Thyroid gland (tissue), 4 donors: ENCODE measurements at regions not wholly inside any gene's neighbourhood (a gene's known extent, or its start where the extent isn't known, plus 50 kb on each side); places are given as distances from the start of the nearest gene placed in this dataset.

Experiments used
- DNase-seq, 2 donors: peaks; one replicate each; pipeline ENCODE4 v3.0.0-alpha.2; 2019
- H3K27ac ChIP-seq, 3 donors: fragments of 200-600 bp; sonication (generic); 1 replicate in 2 of 3; 2 replicates in 1 of 3; pipeline ENCODE4 v1.5.1; 2016 to 2019; ENCODE audit warnings: mild to moderate bottlenecking in 1 of 3, moderate library complexity in 1 of 3
- H3K27me3 ChIP-seq: fragments of 200-600 bp; sonication (generic); one replicate; pipeline ENCODE4 v1.5.1; 2019
- H3K36me3 ChIP-seq, 2 donors: fragments of 200-600 bp; sonication (generic); one replicate each; pipeline ENCODE4 v1.5.1; 2016 to 2019
- H3K4me1 ChIP-seq, 2 donors: fragments of 200-600 bp; sonication (generic); one replicate each; pipeline ENCODE4 v1.5.1; 2017 to 2019
- H3K4me3 ChIP-seq, 3 donors: fragments of 200-600 bp; sonication (generic); replicated peaks in 1 of 3; 1 replicate in 2 of 3; 2 replicates in 1 of 3; pipeline ENCODE4 v1.5.1; 2016; ENCODE audit warnings: mild to moderate bottlenecking in 1 of 3
- H3K9me3 ChIP-seq: fragments of 200-600 bp; sonication (generic); one replicate; pipeline ENCODE4 v1.5.1; 2017
- POLR2A ChIP-seq, 2 donors: fragments of 450-650 bp; IDR thresholded peaks; one replicate each; pipeline ENCODE4 v1.6.1; 2017; ENCODE audit warnings: antibody characterized with exemption in 2 of 2, mild to moderate bottlenecking in 2 of 2, moderate library complexity in 1 of 2
- WGBS, 2 donors: methylation state at CpG; one replicate each; pipeline ENCODE4 v1.1.5; 2017; 5-methylcytosine and 5-hydroxymethylcytosine counted together
- intact Hi-C: fragments of 100-400 bp; cut with DNase I; formaldehyde crosslinking; loops from one replicate; pipeline ENCODE4 v1.15.1; 2023
- TF ChIP-seq, protein P1 (sequence below), 6 experiments: fragments of 200-600 bp in 3 of 6; fragments of 450-650 bp in 3 of 6; sonication (generic) in 3 of 6; IDR thresholded peaks; one replicate each; pipeline ENCODE4 v1.5.1; 2016 to 2019; ENCODE audit warnings: antibody characterized with exemption in 6 of 6, mild to moderate bottlenecking in 2 of 6, inconsistent platforms in 1 of 6, moderate library complexity in 1 of 6

DNA sequence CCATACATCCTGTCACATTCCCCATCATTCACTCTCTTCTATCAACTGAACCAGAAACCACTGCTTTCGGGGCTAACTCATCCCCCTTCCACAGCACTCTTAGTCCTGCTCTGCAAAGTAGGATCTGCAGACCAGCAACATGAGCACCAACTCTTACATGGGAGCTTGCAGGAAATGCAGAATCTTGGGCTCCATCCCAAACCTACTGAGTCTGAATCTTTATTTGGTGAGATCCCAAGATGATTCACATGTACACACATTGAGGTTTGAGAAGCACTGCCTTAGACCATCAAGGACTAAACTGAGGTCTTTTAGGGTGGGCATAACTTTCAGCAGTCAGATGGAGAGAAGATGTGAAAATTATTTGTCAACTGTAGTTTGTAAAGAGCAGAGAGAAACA lies 235.6 kb upstream of the EPHA4 start:
- intact Hi-C loops, result no loop called here

DNA sequence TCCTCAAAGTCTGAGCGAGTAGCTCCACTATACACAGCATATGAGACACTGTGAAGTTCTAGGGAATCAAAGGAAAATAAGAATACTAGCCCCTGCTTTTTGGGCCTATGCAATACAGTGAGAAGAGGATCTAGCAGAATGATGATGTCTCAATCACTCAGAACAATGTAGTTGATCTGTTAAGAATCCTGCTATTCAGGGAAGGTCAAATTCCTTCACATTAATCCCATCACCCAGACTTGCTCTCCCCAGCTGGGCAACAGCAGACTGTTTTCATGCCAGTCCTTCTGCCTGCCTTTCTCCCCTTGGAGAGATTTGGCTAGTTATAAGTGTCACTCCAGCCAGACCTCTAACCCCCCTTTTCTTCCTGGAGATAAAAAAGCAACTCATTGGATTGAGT lies 230.0 kb upstream of the EPHA4 start:
- Histone ChIP-seq H3K4me3 (no peak overlapping the region), H3K4me1 (no peaks in the 10 kb centered on the region), H3K9me3 (no peaks in the 10 kb centered on the region), H3K36me3 (no peaks in the 10 kb centered on the region), H3K27me3 (no peaks in the 10 kb centered on the region), H3K27ac (no peak overlapping the region)
- no peak for DNase-seq
- no peak for TF ChIP-seq POLR2A (IDR thresholded peaks at IDR 0.05)
- TF ChIP-seq, protein P1, sequence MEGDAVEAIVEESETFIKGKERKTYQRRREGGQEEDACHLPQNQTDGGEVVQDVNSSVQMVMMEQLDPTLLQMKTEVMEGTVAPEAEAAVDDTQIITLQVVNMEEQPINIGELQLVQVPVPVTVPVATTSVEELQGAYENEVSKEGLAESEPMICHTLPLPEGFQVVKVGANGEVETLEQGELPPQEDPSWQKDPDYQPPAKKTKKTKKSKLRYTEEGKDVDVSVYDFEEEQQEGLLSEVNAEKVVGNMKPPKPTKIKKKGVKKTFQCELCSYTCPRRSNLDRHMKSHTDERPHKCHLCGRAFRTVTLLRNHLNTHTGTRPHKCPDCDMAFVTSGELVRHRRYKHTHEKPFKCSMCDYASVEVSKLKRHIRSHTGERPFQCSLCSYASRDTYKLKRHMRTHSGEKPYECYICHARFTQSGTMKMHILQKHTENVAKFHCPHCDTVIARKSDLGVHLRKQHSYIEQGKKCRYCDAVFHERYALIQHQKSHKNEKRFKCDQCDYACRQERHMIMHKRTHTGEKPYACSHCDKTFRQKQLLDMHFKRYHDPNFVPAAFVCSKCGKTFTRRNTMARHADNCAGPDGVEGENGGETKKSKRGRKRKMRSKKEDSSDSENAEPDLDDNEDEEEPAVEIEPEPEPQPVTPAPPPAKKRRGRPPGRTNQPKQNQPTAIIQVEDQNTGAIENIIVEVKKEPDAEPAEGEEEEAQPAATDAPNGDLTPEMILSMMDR (IDR thresholded peaks at IDR 0.05), result no peak
- intact Hi-C loops, result no loop called here
- 87 to 94% methylated on average over 1 of the region's 1 CpG for WGBS, 2 donors

More for the DNA sequence above, 235.6 kb upstream of the EPHA4 start:
- Histone ChIP-seq H3K27me3 (no peaks in the 10 kb centered on the region), H3K4me1 (no peaks in the 10 kb centered on the region), H3K4me3 (no peak overlapping the region), H3K27ac (no peak overlapping the region), H3K9me3 (no peaks in the 10 kb centered on the region), H3K36me3 (no peaks in the 10 kb centered on the region)
- DNase-seq, result no peak
- 80 to 95% methylated on average over 1 of the region's 1 CpG for WGBS, 2 donors
- no peak for TF ChIP-seq POLR2A (IDR thresholded peaks at IDR 0.05)
- TF ChIP-seq, protein P1 (IDR thresholded peaks at IDR 0.05), result no peak

DNA sequence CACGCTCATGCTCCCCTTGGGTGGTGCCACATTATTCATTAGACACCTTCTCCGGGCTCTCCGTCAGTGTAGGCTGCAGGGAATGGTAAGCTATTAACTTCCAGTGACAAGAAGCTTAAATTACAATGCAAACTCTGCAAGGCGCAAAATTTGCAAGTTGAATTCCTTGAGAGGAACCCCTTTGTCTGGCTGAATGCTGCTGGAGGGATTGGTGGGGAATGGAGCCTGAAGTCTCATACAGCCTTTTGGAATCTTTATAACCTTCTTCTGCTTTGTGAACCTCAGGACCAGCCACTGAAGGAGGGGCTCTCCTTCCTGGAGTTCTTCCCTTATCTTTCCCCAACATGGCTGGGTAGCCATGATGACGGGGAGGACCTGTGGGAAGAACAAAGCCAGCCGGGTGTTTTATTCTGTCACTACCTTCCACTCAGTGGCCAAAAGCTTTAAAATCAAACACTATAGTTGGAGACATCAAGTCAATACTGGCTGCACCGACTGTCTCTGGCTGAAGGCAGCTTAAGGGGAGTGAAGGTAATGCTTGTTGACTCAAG lies 220.9 kb upstream of the EPHA4 start:
- TF ChIP-seq POLR2A (IDR thresholded peaks at IDR 0.05), result no peak
- TF ChIP-seq, protein P1 (IDR thresholded peaks at IDR 0.05), result no peak
- Histone ChIP-seq H3K27ac (no peak overlapping the region), H3K27me3 (no peaks in the 10 kb centered on the region), H3K4me3 (no peak overlapping the region), H3K36me3 (no peaks in the 10 kb centered on the region), H3K9me3 (no peaks in the 10 kb centered on the region), H3K4me1 (peaks cover 0 to 7% of the 10 kb centered on the region in 2 donors)
- 32 to 39% methylated on average over 7 of the region's 7 CpGs for WGBS, 2 donors
- peak; percentile 8 to 30 for DNase-seq
- intact Hi-C loops, result no loop called here

DNA sequence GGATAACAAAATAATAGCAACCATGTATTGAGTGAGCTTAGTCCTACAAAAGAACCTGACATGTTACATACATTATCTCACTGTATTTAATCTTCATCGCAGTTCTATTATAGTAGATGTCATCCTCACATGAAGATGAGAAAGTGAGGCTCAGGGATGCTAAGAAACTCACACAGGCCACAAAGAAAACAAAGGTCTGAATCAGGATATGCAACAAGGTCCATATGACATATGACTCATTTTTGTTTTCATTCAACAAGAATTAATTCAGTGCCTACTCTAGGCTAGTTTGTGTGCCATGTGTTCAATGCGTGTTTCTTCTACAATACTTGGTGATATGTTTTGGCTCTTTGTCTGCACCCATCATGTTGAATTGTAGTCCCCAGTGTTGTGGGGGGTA lies 219.7 kb upstream of the EPHA4 start:
- WGBS, 2 donors, result 96 to 97% methylated on average over 2 of the region's 2 CpGs
- Histone ChIP-seq H3K4me1 (peaks cover 0 to 7% of the 10 kb centered on the region in 2 donors), H3K36me3 (no peaks in the 10 kb centered on the region), H3K27ac (no peak overlapping the region), H3K9me3 (no peaks in the 10 kb centered on the region), H3K27me3 (no peaks in the 10 kb centered on the region), H3K4me3 (no peak overlapping the region)
- intact Hi-C loops, result no loop called here
- TF ChIP-seq, protein P1 (IDR thresholded peaks at IDR 0.05), result no peak
- no peak for TF ChIP-seq POLR2A (IDR thresholded peaks at IDR 0.05)
- no peak for DNase-seq

DNA sequence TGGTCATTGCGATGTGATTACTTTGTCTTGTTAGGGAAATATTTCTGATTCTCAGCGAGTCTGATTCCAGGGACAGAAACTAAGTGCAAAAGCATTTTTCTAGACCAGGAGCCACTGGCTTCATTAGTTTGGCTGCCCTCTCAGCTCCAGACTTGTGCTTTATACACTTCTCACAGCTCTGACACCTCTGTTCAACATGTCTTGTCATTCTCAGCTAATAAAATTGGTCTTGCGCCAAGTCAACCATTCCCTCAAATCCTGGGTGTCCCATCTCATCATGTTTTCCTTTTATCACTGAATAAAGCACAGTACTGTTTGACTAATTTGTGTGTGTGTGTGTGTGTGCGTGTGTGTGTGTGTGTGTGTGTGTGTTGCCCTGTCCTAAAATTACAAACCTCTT lies 215.5 kb upstream of the EPHA4 start:
- no peaks in the 10 kb centered on the region for H3K36me3 ChIP-seq
- TF ChIP-seq, protein P1 (IDR thresholded peaks at IDR 0.05), result no peak
- no peak for TF ChIP-seq POLR2A (IDR thresholded peaks at IDR 0.05)
- H3K9me3 ChIP-seq, result no peaks in the 10 kb centered on the region
- 67% methylated on average over 4 of the region's 4 CpGs for WGBS, 2 donors
- no peaks in the 10 kb centered on the region for H3K27me3 ChIP-seq
- intact Hi-C loops, result no loop called here
- H3K4me1 ChIP-seq, result no peaks in the 10 kb centered on the region
- no peak overlapping the region for H3K27ac ChIP-seq
- H3K4me3 ChIP-seq, result no peak overlapping the region
- DNase-seq, result no peak
